ENCODE measurements at regions not wholly inside any gene's neighbourhood (a gene's known extent, or its start where the extent isn't known, plus 50 kb on each side); places are given as distances from the start of the nearest gene placed in this dataset.
"Not testable (repeated sequence)": the region's sequence is repeated elsewhere in the genome, so short reads cannot be mapped to it uniquely, and the experiment has no call there.

DNA sequence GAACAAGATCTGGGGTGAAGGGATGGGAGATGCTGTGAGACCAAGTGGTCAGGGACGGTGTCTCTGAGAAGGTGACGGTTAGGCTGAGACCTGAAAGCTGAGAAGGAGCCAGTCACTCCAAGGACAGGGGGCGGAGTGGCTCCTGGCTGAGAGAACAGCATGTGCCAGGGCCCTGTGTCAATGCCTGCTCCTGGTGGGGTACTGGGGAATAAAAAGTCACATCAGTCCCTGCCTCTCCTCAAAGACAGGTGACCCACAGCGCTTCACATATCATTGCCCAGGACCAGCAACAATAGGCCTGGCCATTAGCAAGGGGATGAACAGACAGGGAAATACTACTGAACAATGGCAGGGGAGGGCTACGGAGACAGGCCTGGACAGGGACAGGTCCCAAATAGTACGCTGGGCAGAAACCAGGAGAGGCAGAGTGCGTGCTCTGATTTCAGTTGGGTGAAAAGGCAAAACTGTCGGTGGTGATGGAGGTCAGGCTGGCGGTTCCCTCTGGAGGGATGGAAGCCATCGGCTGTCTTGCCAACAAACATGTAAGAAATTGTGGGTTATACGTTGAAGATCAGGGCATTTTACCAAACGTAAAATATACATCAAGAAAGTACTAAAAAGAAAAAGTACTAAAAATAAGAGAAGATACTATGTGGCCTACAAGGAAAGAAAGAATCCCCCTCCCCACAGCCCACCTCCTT is 64.3 kb downstream of the C9orf50 start:
- TF ChIP-seq, protein P1, sequence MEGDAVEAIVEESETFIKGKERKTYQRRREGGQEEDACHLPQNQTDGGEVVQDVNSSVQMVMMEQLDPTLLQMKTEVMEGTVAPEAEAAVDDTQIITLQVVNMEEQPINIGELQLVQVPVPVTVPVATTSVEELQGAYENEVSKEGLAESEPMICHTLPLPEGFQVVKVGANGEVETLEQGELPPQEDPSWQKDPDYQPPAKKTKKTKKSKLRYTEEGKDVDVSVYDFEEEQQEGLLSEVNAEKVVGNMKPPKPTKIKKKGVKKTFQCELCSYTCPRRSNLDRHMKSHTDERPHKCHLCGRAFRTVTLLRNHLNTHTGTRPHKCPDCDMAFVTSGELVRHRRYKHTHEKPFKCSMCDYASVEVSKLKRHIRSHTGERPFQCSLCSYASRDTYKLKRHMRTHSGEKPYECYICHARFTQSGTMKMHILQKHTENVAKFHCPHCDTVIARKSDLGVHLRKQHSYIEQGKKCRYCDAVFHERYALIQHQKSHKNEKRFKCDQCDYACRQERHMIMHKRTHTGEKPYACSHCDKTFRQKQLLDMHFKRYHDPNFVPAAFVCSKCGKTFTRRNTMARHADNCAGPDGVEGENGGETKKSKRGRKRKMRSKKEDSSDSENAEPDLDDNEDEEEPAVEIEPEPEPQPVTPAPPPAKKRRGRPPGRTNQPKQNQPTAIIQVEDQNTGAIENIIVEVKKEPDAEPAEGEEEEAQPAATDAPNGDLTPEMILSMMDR (IDR thresholded peaks at IDR 0.05; ENCODE audit: low read depth, low read length) = no peak
- no peak for DNase-seq (ENCODE audit: extremely low read depth, low read depth)

DNA sequence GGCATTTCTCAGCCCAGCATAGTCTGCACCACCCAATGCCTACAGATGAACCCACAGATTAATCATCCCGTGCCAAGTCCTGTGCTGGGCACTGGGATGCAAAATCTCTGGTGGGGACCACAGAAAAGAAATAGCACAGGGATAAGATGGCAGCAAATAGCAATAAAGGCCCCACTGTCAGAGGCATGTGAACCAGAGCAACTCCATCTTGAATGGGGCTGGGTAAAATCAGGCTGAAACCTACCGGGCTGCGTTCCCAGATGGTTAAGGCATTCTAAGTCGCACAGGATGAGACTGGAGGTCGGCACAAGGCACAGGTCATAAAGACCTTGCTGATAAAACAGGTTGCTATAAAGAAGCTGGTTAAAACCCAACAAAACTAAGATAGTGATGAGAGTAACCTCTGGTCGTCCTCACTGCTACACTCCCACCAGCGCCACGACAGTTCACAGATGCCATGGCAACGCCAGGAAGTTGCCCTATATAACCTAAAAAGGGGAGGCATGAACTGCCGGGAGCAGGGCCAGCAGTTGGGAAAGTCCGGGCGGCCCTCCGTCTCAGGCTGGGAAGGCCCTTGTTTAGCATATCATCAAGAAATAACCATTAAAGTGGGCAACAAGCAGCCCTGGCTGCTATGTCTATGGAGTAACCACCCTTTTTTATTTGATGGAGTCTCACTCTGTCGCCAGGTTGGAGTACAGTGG is 65.2 kb downstream of the C9orf50 start:
- no peak for DNase-seq (ENCODE audit: extremely low read depth, low read depth)
- TF ChIP-seq, protein P1 (IDR thresholded peaks at IDR 0.05; ENCODE audit: low read depth, low read length) = no peak

DNA sequence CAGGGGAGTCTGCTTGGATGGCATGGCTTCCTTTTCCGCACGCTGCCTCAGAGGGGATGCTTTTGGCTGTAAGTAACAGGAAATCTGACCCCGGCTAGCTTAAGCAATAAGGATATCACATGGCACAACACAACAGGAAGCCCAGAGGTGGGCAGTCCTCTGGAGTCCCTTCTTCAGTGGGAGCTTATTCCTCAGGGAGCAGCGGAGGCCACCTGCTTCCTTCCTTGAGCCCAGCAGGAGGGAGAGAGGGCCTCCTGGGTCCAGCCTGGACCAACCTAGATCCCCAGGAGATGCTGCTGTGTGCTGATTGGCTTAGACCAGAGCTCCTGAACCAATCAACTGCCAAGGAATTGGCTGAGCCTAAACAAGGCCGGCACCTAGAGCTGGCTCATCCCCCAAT is 66.3 kb downstream of the C9orf50 start:
- TF ChIP-seq, protein P1 (IDR thresholded peaks at IDR 0.05; ENCODE audit: low read depth, low read length) = no peak
- no peak for DNase-seq (ENCODE audit: extremely low read depth, low read depth)

DNA sequence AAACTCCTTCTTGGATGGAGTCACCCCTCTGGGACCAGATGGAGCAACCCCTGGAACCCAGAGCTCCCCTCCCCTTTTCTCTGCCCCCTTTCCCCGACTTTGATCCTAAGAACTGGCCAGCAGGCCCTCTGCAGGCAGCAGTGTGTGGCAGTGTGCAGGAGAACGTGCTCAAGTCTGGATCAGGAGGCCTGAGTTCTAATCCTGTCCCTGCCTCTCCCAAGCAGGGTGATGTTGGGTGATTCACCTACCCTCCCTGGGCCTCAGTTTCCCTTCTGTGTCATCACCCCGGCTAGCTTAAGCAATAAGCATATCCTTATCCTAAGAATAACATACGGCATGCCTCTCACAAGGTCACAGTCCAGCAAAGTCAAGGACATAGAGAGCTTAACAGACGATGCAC is 67.6 kb downstream of the C9orf50 start:
- TF ChIP-seq, protein P1 (IDR thresholded peaks at IDR 0.05; ENCODE audit: low read depth, low read length) = no peak

DNA sequence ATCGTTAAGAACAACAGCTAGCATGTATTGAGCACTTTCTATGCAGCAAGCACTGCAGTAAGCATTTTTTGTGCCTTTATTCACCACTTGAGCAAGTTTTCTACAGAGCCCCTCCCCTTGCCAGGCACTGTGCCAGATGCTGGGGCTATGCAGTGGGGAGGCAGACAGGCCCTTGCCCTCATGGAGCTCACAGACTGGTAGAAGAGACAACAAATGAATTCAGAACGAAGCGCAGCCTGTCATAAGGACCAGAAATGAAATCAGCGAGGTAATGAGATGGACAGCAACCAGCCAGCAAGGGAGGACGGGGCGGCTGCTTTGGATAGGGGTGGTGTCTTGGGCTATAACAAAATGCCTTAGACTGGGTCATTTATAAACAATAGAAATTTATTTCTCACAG is 68.8 kb downstream of the C9orf50 start:
- no peak for DNase-seq (ENCODE audit: extremely low read depth, low read depth)
- TF ChIP-seq, protein P1 (IDR thresholded peaks at IDR 0.05; ENCODE audit: low read depth, low read length) = no peak

More for the DNA sequence above, 67.6 kb downstream of the C9orf50 start:
- DNase-seq (ENCODE audit: extremely low read depth, low read depth) = no peak

DNA sequence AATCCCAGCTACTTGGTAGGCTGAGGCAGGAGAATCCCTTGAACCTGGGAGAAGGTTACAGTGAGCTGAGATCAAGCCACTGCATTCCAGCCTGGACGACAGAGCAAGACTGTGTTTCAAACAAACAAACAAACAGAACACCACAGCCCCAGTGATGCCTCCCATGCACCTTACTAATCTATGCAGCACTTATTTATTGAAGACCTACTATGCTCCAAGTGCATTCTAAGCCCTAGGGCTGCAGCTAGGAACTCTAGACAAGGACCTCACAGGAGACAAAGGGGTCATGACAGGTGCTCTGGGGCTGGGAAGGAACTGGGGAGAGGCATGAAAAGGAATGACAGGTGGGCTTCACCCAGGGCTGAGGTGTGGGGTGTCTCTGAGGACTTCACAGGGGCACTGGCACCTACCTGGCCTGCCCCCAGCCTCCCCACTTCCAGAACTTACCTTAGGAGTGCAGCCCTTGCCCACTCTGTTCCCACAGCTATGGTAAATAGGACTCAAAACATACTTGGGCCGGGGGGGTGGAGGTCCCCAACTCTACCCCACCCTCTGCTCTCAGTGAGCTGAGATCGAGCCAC is 69.4 kb downstream of the C9orf50 start:
- TF ChIP-seq, protein P1 (IDR thresholded peaks at IDR 0.05; ENCODE audit: low read depth, low read length) = no peak
- no peak for DNase-seq (ENCODE audit: extremely low read depth, low read depth)

DNA sequence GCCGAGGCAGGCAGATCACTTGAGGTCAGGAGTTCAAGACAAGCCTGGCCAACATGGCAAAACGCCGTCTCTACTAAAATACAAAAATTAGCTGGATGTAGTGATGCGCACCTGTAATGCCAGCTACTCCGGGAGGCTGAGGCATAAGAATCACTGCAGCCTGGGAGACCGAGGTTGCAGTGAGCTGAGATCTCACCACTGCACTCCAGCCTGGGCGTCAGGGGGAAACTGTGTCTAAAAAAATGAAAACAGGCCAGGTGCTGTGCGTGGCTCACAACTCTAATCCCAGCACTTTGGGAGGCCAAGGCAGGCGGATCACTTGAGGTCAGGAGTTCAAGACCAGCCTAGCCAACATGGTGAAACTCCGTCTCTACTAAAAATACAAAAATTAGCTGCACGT is 69.9 kb downstream of the C9orf50 start:
- DNase-seq (ENCODE audit: extremely low read depth, low read depth) = not testable (repeated sequence)

Data from AG09319 (cell line).